H1 (cell line): ENCODE measurements at regions not wholly inside any gene's neighbourhood (a gene's known extent, or its start where the extent isn't known, plus 50 kb on each side); places are given as distances from the start of the nearest gene placed in this dataset.

Experiments
- CTCF ChIA-PET: fragments of 300-600 bp; sonication (Branson Sonifier 250); formaldehyde crosslinking; loops from one replicate; lab custom pipeline; 2021; ENCODE audit not compliant: partially characterized antibody; lab: Charles Lee
- POLR2A ChIA-PET: fragments of 300-600 bp; sonication (Branson Sonifier 250); formaldehyde crosslinking; loops from one replicate; lab custom pipeline; 2021; ENCODE audit warnings: inconsistent platforms; ENCODE audit not compliant: partially characterized antibody; lab: Charles Lee
- DNase-seq, 2 experiments: peaks; one replicate each; pipeline versions ENCODE4 v3.0.0 to v3.0.0-alpha.2; 2010 to 2022; ENCODE audit warnings: low spot score in 2 of 2, low read depth in 1 of 2, mixed read lengths in 1 of 2
- FAIRE-seq: peaks from 2 replicates; lab custom pipeline; 2011; peaks lifted over from hg19 to GRCh38; lab: Jason Lieb, UNC
- H2AFZ ChIP-seq: 2 replicates; pipeline ENCODE4 v1.8.1; 2012; ENCODE audit warnings: low read length, inconsistent platforms
- H2AK5ac ChIP-seq: 2 replicates; pipeline ENCODE4 v1.6.1; 2013; ENCODE audit warnings: low read depth, low read length
- H2BK120ac ChIP-seq: replicated peaks from 2 replicates; pipeline ENCODE3; 2013; ENCODE audit warnings: low read depth, low read length, inconsistent platforms
- H2BK12ac ChIP-seq: 2 replicates; pipeline ENCODE4 v1.6.1; 2013; ENCODE audit warnings: low read depth, low read length
- H2BK15ac ChIP-seq: 2 replicates; pipeline ENCODE4 v1.6.1; 2013; ENCODE audit warnings: low read length
- H2BK20ac ChIP-seq: 2 replicates; pipeline ENCODE4 v1.6.1; 2013; ENCODE audit warnings: low read length
- H2BK5ac ChIP-seq: 2 replicates; pipeline ENCODE4 v1.6.1; 2013; ENCODE audit warnings: low read depth, low read length
- H3K14ac ChIP-seq: 2 replicates; pipeline ENCODE4 v1.6.1; 2013; ENCODE audit warnings: inconsistent platforms; ENCODE audit not compliant: insufficient read length
- H3K18ac ChIP-seq: 2 replicates; pipeline ENCODE4 v1.6.1; 2013; ENCODE audit warnings: low read length; ENCODE audit errors: extremely low read depth
- H3K23ac ChIP-seq: 2 replicates; pipeline ENCODE4 v1.6.1; 2013; ENCODE audit warnings: inconsistent platforms; ENCODE audit not compliant: insufficient read length
- H3K23me2 ChIP-seq: 2 replicates; pipeline ENCODE4 v1.6.1; 2013; ENCODE audit warnings: low read depth, low read length
- H3K27ac ChIP-seq: 2 replicates; pipeline ENCODE4 v1.6.1; 2011; ENCODE audit warnings: low read depth, low read length, inconsistent platforms
- H3K27me3 ChIP-seq, 4 experiments: replicated peaks in 1 of 4; 1 replicate in 1 of 4; 2 replicates in 3 of 4; pipeline versions ENCODE4 v1.6.1 to v1.8.1; 2011 to 2013; ENCODE audit warnings: low read length in 3 of 4, mild to moderate bottlenecking in 3 of 4, inconsistent platforms in 2 of 4, mixed read lengths in 2 of 4, moderate library complexity in 1 of 4; ENCODE audit not compliant: control insufficient read depth in 3 of 4, insufficient read depth in 3 of 4; ENCODE audit errors: extremely low read depth in 1 of 4
- H3K36me3 ChIP-seq, 4 experiments: 2 replicates each; pipeline versions ENCODE4 v1.6.1 to v1.8.1; 2011 to 2013; ENCODE audit warnings: mild to moderate bottlenecking in 4 of 4, low read length in 3 of 4, moderate library complexity in 2 of 4, control low read depth in 1 of 4, inconsistent platforms in 1 of 4; ENCODE audit not compliant: insufficient read depth in 4 of 4, control insufficient read depth in 2 of 4
- H3K4ac ChIP-seq: replicated peaks from 2 replicates; pipeline ENCODE3; 2013; ENCODE audit warnings: low read length, low read depth, mixed read lengths, inconsistent platforms; ENCODE audit not compliant: insufficient read length
- H3K4me1 ChIP-seq, 4 experiments: replicated peaks in 1 of 4; 1 replicate in 1 of 4; 2 replicates in 3 of 4; pipeline versions ENCODE4 v1.6.1 to v1.8.1; 2011 to 2013; ENCODE audit warnings: low read length in 3 of 4, inconsistent platforms in 2 of 4, mixed read lengths in 1 of 4; ENCODE audit not compliant: insufficient read depth in 4 of 4, control insufficient read depth in 3 of 4
- H3K4me2 ChIP-seq, 2 experiments: 2 replicates each; pipeline versions ENCODE4 v1.6.1 to v1.8.1; 2011 to 2013; ENCODE audit warnings: low read depth in 2 of 2, low read length in 2 of 2, control low read depth in 1 of 2, inconsistent platforms in 1 of 2, mild to moderate bottlenecking in 1 of 2; ENCODE audit not compliant: insufficient read depth in 1 of 2
- H3K4me3 ChIP-seq, 4 experiments: fragments of 200-600, 300-600 bp in 1 of 4; sonication (generic), shearing (Covaris generic), sonication (Bioruptor Twin) in 1 of 4; 2 replicates each; pipeline versions ENCODE4 v1.5.1 to v1.8.1; 2011 to 2016; ENCODE audit warnings: low read length in 4 of 4, low read depth in 3 of 4, control low read depth in 2 of 4, inconsistent platforms in 2 of 4, mild to moderate bottlenecking in 2 of 4, mixed read lengths in 1 of 4, moderate library complexity in 1 of 4; ENCODE audit not compliant: insufficient read depth in 2 of 4; ENCODE audit errors: extremely low read depth in 1 of 4
- H3K56ac ChIP-seq: replicated peaks from 2 replicates; pipeline ENCODE3; 2013; ENCODE audit warnings: low read depth, mild to moderate bottlenecking, mixed read lengths, low read length, inconsistent platforms; ENCODE audit not compliant: insufficient read length
- H3K79me1 ChIP-seq: 2 replicates; pipeline ENCODE4 v1.6.1; 2013; ENCODE audit warnings: low read depth, low read length, control low read depth
- H3K79me2 ChIP-seq, 2 experiments: 2 replicates each; pipeline versions ENCODE4 v1.6.1 to v1.8.1; 2012 to 2013; ENCODE audit warnings: low read length in 2 of 2, mild to moderate bottlenecking in 2 of 2, inconsistent platforms in 1 of 2; ENCODE audit not compliant: insufficient read depth in 2 of 2, control insufficient read depth in 1 of 2
- H3K9ac ChIP-seq, 4 experiments: replicated peaks in 1 of 4; 1 replicate in 1 of 4; 2 replicates in 3 of 4; pipeline versions ENCODE4 v1.6.1 to v1.8.1; 2011 to 2013; ENCODE audit warnings: low read depth in 3 of 4, low read length in 3 of 4, control low read depth in 2 of 4, mild to moderate bottlenecking in 2 of 4, moderate library complexity in 2 of 4, inconsistent platforms in 1 of 4; ENCODE audit errors: extremely low read depth in 1 of 4
- H3K9me3 ChIP-seq, 2 experiments: 2 replicates each; pipeline versions ENCODE4 v1.6.1 to v1.8.1; 2012 to 2013; ENCODE audit warnings: mild to moderate bottlenecking in 2 of 2, moderate library complexity in 2 of 2, control low read depth in 1 of 2, inconsistent platforms in 1 of 2, low read depth in 1 of 2, low read length in 1 of 2, mixed read lengths in 1 of 2; ENCODE audit not compliant: insufficient read depth in 2 of 2
- H4K20me1 ChIP-seq, 2 experiments: replicated peaks in 1 of 2; 2 replicates each; pipeline versions ENCODE3 to v1.8.1; 2011 to 2013; ENCODE audit warnings: inconsistent platforms in 2 of 2, low read length in 2 of 2, mild to moderate bottlenecking in 1 of 2; ENCODE audit not compliant: insufficient read depth in 2 of 2, control insufficient read depth in 1 of 2
- H4K5ac ChIP-seq: 2 replicates; pipeline ENCODE4 v1.6.1; 2013; ENCODE audit warnings: low read length, low read depth, mixed read lengths, inconsistent platforms; ENCODE audit not compliant: insufficient read length
- H4K8ac ChIP-seq: 2 replicates; pipeline ENCODE4 v1.8.0; 2013; ENCODE audit warnings: mild to moderate bottlenecking, moderate library complexity, low read length, inconsistent platforms; ENCODE audit not compliant: insufficient read depth; ENCODE audit errors: extremely low read depth
- H4K91ac ChIP-seq: replicated peaks from 2 replicates; pipeline ENCODE3; 2013; ENCODE audit warnings: low read length, mixed read lengths, inconsistent platforms; ENCODE audit not compliant: insufficient read length
- EP300 ChIP-seq, 2 experiments: IDR thresholded peaks; 1 replicate in 1 of 2; 2 replicates in 1 of 2; pipeline ENCODE4 v1.6.1; 2011 to 2012; ENCODE audit warnings: low read depth in 2 of 2, low read length in 2 of 2, mild to moderate bottlenecking in 2 of 2, borderline replicate concordance in 1 of 2, inconsistent platforms in 1 of 2, moderate library complexity in 1 of 2
- SIN3A ChIP-seq, 2 experiments: IDR thresholded peaks in 1 of 2; conservative IDR thresholded peaks in 1 of 2; 2 replicates each; pipeline ENCODE4 v1.6.1; 2011 to 2012; ENCODE audit warnings: low read length in 2 of 2, improper control_type of control experiment in 1 of 2, low read depth in 1 of 2, mild to moderate bottlenecking in 1 of 2
- WGBS, 2 experiments: shearing (Covaris generic) in 1 of 2; methylation state at CpG; one replicate each; pipeline versions ENCODE4 v1.1.6 to v1.1.7; 2013 to 2015; ENCODE audit warnings: low lambda C conversion rate in 2 of 2, mixed read lengths in 2 of 2, inconsistent platforms in 1 of 2, low coverage in 1 of 2, missing lambda C conversion rate in 1 of 2; ENCODE audit not compliant: insufficient replicate concordance in 2 of 2, insufficient coverage in 1 of 2, insufficient read length in 1 of 2; ENCODE audit errors: extremely low coverage in 1 of 2, missing lambda C conversion rate in 1 of 2; 5-methylcytosine and 5-hydroxymethylcytosine counted together

DNA sequence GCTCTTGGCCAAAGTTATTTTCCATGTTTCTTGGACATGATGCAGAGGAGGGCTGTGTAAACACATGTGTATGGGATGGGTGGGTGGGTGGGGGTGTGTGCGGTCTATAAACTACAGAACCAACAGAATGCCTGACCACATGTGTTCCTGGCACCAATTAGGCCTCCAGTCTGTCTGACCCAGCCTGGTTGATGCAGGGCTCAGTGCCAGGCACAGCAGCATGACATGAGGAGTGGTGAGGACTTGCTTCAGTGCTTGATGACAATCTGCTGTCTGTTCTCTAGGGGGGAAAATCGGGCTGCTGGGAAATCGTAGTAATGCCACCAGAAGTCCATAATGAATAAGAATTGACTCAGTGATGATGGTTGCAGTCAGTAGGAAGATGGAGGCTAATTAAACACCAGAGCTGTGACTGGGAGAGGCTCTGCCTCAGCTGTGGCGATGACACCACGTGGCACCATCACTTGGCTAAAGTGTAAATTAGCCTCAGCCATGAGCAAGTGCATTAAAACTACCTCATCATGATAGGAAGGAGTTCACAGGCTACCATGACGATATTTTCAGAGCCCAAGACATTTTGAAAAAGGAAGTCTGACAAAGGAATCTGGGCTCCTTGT is 260.1 kb upstream of the PODXL start:
- CTCF ChIA-PET, result interaction anchor here (1.4 kb wide), 1 partner anchor 42 kb away, joined by 4 read pairs; no protein-coding TSS in a partner anchor

More for the DNA sequence above, 260.1 kb upstream of the PODXL start:
- Histone ChIP-seq H3K4me3 (no peak overlapping the region), H2BK12ac (no peak overlapping the region), H3K4me1 (peaks cover 0 to 5% (median 1%) of the 10 kb centered on the region in 4 experiments; a peak in 2 of 7 replicates), H3K18ac (no peak overlapping the region), H4K8ac (no peak overlapping the region), H2AK5ac (no peak overlapping the region), H3K36me3 (no peaks in the 10 kb centered on the region), H3K9me3 (no peaks in the 10 kb centered on the region), H3K27me3 (no peaks in the 10 kb centered on the region), H4K20me1 (no peaks in the 10 kb centered on the region), H3K14ac (no peak overlapping the region), H3K4me2 (no peak overlapping the region), H3K56ac (no peak overlapping the region), H3K79me1 (no peaks in the 10 kb centered on the region), H4K91ac (no peak overlapping the region), H3K27ac (no peak overlapping the region), H2BK20ac (no peak overlapping the region), H3K9ac (no peak overlapping the region), H3K23me2 (peaks cover 2% of the 10 kb centered on the region; the same call in 1 of the 2 replicates), H3K4ac (no peak overlapping the region), H3K79me2 (no peaks in the 10 kb centered on the region), H2BK120ac (no peak overlapping the region), H4K5ac (no peak overlapping the region), H3K23ac (no peak overlapping the region), H2BK5ac (no peak overlapping the region), H2BK15ac (no peak overlapping the region), H2AFZ (no peak overlapping the region)
- DNase-seq (no peak), FAIRE-seq (no peak)
- POLR2A ChIA-PET, result no interaction called here
- no peak for TF ChIP-seq EP300 (IDR thresholded peaks at IDR 0.05; ENCODE audit: borderline replicate concordance in 1 of 2, low read depth in 2 of 2, low read length in 2 of 2)
- TF ChIP-seq SIN3A (conservative IDR thresholded peaks at IDR 0.05 in 1 of 2, IDR thresholded peaks at IDR 0.05 in 1 of 2; ENCODE audit: low read depth in 1 of 2, low read length in 2 of 2), result no peak
- 83% methylated on average over 6 of the region's 6 CpGs; no CpG with 5 or more reads in 1 of the 2 experiments for WGBS, 2 experiments
